SK-N-DZ (cell line): ENCODE measurements at regions not wholly inside any gene's neighbourhood (a gene's known extent, or its start where the extent isn't known, plus 50 kb on each side); places are given as distances from the start of the nearest gene placed in this dataset.

Experiments
- DNase-seq: peaks from one replicate; pipeline ENCODE4 v3.0.0-alpha.2; 2015; ENCODE audit warnings: low spot score

DNA sequence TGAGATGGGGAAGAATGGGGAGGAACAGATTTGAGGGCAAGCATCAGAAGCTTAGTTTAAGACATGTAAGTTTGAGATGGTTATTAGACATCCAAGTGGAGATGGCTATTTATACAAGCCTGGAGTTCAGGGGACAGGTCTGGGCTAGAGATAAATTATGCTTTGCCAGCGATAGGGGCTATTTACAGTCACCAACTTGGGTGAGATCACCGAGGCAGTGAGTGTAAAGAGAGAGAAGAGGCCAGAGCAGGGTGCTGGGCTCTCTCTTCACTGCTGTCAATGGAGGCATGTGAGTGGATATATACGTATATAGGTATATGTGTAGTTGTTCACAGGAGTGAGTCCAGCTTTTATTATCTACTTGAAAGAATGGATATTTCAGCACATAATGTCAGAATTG lies 81.0 kb downstream of the QPCT start:
- no peak for DNase-seq

DNA sequence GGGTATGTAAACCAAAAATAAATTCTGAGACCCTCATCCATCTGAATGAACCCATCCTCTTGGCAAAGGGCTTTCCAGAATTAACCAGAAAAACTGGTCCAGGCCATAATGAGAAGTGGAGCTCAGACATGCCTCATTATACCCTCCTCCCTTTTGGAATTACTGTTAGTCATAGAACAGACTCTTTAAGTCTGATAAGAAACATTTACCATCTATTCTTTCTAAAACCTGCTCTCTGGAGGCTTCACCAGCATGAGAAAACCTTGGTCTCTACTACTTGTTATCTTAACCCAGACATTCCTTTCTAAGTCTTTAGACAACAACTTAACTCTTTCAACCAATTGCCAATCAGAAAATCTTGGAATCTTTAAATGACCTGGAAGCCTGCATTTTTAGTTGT lies 82.8 kb downstream of the QPCT start:
- DNase-seq: no peak

DNA sequence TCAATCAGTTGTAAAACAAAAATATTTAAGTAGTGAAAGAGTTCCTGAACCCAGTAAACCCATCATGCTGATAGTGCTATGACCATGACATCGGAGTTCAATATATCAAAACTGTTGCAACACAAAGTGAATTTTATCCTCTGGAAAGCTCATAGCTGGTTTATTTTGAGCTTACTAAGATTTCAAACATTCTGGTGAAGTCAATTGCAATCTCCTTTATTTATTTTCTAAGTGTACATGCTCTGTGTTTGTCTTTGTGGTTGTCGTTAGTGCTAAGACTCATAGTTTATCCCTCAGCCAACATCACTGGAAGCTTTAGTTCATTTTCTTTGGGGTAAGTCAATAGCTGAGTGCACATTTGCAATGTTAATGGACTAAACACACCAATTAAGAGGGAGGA lies 91.9 kb downstream of the QPCT start:
- DNase-seq: no peak

DNA sequence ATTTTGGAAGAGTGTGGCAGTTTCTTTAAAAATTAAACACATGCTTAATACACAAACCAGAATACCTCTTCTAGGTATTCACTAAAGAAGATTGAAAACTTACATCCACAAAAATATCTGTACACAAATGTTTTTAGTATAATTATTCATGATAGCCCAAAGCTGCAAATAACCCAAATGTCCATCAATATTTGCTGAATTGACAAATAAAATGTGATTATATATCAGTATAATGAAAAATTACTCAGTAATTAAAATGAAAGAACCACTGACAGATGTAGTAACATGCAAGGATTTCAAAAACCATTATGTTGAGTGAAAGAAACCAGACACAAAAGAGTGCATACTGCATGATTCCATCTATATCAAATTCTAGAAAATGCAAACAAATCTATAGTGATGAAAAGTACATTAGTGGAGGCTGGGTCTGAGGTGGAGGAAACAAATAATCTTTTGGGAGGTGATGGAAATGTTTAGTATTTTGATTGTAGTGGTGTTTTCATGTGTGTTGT lies 94.8 kb downstream of the QPCT start:
- peak; percentile 9 for DNase-seq

DNA sequence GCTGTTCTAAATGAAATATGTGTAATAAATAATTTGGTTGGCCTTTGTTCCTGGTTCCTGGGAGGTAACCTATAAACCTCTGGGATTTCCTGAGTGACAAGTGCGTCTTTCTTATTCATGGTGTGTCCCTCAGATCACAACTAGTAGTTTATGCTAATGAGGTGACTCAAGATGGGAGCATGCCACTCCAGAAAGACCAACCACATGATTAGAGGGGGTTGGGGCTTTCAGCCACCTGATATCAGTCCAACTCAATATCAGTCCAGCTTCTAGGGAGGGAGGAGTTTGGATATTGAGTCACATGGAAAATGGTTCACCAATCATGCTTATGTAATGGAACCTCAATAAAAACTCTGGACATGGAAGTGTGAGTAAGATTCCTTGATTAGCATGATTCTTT lies 96.6 kb downstream of the QPCT start:
- DNase-seq: no peak

DNA sequence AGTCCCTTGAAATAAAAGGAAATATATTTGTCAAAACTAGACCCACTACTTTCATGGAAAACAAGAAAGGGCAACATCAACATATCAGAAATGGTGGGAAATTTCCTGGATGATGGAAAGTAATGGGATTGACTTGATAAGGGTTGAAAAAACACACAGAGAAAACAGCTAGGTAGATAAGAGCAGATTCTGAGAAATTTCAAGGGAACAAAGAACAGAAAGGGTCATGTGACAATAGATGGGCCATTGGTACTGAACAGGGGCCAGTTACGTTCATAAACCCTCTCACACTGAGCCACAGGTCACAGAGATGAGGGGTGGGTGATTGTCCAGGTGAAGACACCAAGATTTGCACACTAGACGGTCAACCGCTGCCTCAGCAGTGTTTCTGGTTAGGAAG lies 98.7 kb downstream of the QPCT start:
- DNase-seq: no peak

DNA sequence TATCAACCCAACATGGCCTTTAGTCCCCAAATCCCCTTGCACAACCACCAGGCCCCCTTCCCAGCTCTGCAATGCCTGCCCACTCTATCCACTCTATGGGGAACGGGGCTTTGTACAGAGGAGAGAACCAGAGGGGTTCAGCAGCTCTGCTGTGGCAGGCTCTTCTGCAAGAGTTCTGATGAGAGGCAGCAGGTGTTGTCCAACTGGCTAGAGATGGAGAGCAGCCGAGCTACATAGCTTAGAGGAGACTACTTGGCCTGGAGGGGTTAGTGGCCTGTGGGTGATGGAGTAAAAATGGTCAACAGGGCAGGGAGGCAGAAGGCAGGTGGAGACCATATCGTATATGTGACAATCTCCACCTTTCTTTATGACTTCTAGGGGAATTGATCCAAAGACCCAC lies 103.0 kb downstream of the QPCT start:
- DNase-seq: no peak

DNA sequence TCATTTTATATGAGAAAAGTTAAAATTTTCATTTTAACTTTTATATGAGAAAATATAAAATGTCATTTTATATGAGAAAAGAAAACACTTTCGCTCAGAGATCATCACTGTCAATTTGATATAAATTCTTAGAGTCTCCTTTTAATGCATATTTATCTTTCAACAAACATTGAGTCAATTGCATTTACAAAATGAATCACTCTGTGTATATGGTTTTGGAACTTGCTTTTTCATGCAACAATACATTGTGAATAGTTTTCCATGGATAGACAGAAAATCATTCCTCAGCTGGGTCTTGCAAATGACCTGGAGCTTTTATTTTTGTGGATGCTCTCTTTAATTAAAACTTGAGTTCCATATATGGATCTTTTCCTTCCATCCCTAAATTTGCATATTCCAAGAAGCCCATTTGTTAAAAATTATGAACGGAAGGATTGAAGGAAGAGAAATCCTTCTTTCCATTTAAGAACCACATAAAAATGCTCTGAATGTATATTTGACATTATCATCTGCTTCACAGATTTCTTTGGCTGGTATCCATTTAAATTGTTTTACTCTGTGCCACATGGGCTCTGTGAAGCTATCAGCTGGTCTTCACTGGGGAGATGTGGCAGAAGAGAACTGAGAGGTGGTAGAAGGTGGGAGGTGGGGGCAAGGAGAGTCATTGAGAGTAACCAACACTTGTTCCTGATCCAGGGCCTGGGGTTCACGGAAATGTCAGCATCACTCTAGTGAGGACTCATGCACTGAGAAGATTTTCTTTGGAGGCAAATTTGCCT lies 104.1 kb downstream of the QPCT start:
- no peak for DNase-seq

DNA sequence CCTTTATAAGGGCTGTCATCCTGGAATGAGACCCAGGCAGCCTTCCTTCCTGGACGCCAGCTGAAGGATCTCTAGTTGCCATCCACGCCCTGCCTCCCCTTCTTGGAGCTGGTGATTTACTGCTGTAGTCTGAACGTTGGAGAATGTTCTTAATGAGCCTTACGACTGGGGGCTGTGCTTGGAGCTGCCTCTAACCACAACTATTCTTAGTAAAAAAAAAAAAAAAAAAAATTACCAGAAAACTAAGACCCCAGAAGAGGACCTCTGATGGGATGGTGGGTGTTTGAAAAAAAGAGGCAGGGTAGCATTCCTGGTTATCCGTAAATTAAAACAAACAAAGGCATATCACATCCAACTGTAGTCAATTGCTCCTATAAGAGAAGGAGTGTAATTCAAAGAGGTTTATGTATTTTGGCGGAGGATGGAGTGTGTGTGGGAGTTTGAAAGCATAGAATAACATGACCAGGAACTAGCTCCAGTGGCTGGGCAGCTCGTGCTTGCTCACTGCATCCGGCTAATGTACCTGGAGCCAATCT lies 105.4 kb downstream of the QPCT start:
- no peak for DNase-seq

DNA sequence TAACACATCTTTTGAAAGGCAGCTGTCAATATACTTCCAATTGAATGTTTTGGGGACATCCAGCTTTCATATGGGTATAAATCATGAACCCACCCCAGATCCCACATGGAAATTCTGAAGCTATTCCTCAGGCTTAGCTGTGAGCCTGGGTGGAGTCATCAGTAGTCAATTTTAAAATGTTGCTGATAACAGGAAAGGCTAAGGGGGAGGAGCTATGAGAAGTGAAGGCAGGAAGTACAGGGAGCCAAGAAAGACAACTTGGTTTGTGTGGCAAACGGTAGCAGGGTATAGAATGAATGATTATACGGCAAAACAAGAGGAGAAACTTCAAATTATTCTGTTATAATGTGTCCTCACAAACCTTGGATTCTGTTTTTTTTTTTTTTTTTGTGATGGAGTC lies 108.6 kb downstream of the QPCT start:
- no peak for DNase-seq

DNA sequence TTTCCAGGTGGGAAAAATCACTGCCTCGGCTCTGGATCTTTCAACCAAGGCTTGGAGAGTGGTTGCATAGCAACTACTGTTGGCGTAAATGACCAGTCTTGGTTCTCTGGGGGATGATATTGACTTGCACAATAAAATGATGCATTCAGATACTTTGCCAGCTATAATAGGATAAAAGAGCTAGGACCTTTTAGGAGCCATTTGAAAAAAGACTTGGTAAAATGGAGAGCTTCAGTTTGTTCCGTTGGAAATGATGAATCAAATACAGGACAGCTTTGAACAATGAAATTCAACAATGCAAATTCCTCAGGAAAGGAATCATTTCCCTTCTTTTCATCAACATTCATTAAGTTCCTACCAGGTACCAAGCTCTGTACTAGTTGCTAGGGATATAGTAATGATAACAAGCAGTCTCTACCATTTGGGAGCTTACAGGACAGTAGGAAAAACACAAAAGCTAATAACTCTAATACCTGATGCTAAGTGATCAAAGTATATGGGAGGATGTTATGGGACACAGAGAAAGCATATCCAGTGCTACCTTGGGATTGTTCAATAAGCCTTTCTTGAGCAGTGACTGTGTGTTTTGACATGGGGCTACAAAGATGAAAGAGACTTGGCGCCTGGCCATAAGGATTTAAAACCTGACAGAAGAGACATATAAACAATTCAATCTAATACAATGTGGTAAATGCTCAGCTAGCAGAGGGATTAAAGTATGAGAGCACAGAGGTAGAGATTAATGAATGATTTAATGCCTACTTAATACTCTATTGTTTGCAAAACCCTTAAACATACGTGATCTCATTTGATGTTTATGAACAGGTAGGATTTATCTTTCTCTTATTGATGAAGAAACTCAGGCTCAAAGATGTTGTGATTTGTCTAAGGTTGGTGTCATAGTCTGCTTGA lies 110.7 kb downstream of the QPCT start:
- no peak for DNase-seq

DNA sequence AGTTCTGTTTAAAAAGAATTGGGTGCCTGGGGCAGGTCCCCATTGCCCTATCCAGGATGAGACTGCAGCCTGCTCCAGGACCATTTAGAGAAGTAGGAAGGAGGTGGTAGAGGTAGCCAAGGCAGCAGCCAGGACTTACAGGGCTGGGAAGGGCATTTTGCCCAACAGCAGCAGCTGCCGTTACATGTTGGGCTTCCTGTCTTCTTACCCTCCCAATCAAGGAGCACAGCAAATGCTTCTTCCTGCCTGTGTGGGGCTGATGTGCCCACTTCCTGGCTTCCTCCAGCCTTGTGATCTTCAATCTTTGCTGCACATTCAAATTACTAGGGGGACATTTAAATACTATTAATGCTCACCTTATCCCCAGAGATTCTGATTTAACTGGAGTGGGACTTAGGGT lies 112.0 kb downstream of the QPCT start:
- DNase-seq: no peak

DNA sequence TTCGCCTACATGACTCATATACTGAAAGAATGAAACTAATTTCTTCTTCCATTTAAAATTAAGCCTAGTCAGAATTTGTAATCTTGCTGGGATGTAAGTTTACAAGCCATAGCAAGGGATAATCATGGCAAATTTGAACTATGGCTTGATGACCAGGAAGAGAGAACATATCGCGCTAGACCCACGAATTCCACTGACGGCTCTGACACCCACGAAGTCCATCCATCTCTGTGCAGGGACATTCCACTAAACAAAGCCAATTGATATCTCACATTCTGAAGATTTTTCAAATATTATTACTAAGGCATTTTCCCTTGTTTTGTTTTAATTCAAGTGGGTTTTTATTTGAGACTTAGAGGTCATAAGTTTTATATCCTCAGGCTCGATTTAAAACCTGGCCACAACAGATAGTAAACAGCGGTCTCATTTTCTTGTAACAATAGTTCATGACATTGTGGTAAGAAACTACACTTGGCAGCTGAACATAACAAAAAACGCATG lies 113.0 kb downstream of the QPCT start:
- DNase-seq: no peak

DNA sequence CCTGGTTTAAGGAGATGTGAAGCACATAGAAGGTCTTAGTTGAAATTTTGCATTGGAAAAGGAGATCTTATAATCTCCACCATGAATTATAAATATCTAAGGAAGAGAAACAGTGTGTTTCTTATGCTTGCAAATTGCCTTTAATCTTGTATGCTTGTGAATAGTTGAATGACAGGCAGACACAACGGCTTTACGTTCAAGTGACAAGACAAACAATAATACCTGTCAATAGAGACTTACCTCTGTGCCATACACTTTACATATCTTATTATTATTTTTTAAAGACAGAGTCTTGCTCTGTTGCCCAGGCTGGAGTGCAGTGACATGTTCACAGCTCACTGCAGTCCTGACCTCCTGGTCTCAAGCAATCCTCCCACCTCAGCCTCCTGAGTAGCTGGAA lies 113.7 kb downstream of the QPCT start:
- no peak for DNase-seq

DNA sequence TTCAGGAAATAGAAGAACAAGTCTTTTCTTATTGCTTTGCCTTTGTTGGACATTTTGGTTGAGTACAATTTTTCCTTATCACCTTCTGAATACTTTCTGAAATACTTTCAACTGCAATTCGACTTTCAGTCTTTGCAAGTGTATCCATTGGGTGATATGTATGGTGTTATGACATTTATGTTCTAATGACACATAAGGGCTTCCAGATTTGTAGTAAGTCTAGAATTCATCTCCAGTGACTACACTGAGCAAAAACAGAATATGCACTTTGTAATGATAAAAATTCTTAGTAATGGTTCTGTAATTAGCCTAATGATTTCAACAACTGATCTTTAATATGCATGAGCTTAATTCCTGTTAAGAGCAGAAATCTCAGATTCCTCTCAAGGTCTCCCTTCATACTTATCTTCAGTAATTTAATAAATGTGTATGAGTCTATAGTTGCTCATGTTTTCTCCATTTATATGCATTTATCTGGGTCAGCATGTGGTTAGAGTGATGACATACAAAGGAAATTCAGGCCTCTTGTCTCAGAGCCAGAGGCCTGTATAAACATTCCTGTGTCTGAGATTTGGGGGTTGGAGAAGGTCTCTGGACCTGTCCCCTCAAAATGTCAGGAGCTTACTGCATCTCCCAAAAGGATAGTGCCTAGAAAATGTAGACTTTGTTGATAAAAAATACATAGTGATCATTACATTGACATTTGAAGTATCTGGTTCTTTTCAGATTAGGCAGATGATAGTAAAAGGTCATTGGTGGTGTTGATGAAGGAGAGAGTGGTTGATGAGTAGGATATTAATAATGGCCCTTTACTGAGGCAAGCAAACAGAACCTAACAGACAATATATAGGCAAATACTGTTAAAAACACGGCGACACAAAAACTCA lies 114.9 kb downstream of the QPCT start:
- no peak for DNase-seq

DNA sequence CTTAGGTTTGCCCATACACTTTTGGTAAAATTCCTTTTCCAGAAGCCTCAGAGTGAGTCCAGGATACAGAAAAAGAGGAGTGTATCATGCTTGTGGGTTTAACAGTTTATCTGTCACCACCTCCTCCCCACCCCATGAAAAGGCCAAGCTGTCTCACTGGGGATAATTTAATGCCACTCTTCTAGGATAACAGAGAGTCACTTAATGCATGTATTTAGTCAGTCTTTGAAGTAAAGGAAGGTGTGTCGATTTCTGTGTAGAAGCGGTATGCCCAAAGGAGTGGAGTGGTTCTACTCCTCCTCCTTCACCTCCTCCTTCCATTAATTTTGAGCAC lies 116.4 kb downstream of the QPCT start:
- DNase-seq: no peak

DNA sequence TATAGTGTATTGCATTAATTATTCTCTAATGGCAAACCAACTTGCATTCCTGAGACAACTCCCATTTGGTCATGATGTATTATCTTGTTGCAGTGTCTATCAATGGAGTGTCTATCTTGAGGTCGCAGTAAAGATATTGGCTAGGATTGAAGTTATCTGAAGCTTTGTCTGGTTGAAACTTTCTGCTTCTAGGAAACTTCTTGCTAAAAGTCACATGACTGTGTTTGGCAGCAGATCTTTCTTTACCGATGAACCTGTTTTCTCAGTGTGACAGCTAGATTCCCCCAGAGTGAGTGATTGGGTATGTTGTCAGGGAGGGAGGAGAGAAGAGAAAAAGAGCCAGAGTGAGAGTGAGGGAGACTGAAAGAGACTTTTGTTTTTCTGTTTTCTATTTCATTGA lies 119.6 kb downstream of the QPCT start:
- no peak for DNase-seq

DNA sequence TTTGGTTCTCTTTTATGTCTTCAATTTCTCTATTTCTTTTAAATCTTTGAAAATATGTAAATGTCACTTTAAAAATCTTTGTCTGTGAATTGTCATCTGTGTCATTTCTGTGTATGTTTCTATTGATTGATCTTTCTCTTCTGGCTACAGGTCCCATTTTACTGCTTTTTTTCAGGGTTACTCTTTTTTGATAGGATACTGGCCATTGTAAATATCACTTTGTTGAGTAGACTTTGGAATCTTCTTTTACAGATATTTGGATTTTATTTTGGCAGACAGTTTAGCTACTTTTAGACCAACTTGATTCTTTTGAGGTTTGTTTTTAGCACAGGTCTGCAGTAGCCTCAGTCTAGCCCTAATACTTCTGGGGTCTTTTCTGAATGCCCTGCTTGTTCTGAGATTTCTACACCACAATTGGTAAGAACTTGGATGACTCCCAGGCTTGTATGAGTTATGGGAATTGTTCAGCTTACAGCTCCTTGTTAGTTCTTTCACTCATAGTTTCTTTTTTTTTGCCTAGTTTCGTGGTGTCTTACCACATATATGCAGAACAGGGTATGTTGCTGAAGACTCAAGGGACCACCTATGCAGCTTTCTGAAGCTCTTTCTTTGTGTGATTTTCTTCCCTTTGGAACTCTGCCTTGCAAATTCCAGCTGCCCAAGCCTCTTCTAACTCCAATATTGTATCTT lies 122.2 kb downstream of the QPCT start:
- no peak for DNase-seq

DNA sequence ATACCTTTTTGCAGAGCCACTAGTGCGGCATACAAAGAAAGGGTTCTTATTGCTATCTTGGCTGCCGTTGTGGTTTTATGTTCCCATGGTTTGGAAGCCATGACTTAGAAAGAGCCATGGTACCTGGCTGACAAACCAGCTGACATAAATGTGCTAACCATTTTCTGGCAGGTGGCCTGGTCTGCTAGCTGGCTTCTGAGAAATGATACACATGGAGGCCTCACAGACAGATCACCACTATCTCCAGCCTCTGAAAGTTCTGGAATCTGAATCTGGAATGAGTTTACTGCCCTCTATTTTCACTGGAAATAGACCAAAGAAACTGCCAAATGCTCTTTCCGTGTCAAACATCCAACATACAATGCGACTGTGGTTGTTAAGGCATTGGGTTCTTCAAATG lies 123.7 kb downstream of the QPCT start:
- DNase-seq: no peak

DNA sequence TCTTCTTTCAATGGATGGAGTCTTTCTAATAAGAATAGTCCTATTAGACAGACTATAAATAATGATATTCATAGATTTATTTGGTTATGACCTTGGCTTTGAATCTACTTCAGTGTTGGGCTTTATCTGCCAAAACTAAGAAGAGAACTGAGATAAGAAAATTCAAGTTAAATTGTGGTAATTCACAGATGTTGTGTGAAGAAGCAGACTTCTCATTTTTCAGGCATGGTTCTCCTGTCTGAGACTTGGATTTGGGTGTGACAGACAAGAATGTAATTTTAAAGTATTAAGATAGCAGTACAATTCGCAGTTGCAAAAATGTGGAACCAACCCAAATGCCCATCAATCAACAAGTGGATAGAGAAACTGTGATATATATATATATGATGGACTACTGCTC lies 124.7 kb downstream of the QPCT start:
- no peak for DNase-seq

DNA sequence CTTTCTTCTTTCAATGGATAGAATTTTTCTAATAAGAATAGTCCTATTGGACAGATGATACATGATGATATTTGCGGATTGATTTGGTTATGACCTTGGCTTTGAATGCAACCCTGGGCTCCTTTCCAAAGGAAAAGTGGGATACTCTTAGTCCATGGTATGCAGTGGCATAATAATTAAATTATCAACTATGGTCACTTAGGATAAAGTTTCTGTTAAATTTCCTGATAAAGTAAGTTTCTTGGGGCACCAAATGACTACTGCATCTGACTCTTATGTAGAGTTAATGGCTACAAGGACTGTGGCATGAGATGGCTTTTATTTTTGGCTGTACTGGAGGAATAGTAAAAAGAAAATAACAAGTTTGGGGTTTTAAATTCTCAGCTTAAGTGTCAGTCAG lies 126.7 kb downstream of the QPCT start:
- no peak for DNase-seq
